Omental fat pad (tissue), 3 donors: ENCODE measurements at regions not wholly inside any gene's neighbourhood (a gene's known extent, or its start where the extent isn't known, plus 50 kb on each side); places are given as distances from the start of the nearest gene placed in this dataset.

Experiments used
- ATAC-seq: fragments of 150-250 bp; one replicate; pipeline ENCODE4 v1.9.1; 2016; ENCODE audit warnings: mild to moderate bottlenecking, moderate library complexity; ENCODE audit not compliant: low FRiP score
- DNase-seq: peaks from one replicate; pipeline ENCODE4 v3.0.0-alpha.2; 2019; ENCODE audit warnings: low spot score
- TF ChIP-seq, protein P1 (sequence below), 3 donors: fragments of 450-650 bp; IDR thresholded peaks; one replicate each; pipeline ENCODE4 v1.5.1; 2016 to 2017; ENCODE audit warnings: antibody characterized with exemption in 3 of 3, mild to moderate bottlenecking in 3 of 3, moderate library complexity in 2 of 3

DNA sequence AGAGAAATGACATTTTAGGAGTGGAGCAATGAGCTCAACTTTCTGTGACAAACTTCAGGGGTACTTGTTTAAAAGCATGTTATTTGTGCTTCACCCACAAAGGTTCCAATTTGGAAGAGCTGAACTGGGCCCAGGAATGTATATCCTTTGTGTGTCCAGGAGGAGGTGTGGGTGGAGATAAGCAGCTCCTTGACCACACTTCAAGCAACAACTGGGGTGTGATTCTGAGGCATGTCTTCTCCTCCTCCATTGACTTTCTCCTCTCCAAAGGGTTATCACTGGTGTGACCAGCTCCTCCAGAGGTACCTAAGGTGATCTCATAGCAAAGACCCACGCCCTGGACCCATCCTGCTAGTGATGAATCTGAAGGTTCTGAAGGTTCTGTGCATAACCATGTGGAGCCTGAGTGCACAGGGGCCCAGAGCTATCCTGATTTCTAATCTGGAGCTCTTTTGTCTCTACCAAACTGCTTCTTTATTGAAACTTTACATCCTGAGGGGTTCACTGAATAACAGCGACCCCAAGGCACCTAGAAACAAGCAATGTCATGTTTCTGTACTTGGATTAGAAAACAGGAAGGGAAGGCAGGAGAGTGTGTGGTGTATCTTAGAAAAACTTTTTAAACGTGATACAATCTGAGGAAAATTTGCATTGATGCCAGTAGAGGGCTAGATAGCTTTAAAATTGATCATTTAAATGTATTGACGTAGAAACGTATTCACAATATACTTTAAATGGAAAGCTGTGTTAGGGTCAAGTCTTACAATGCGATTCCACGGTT, 60.9 kb upstream of the CD93 start:
- ATAC-seq (no peak), DNase-seq (no peak)
- TF ChIP-seq, protein P1, sequence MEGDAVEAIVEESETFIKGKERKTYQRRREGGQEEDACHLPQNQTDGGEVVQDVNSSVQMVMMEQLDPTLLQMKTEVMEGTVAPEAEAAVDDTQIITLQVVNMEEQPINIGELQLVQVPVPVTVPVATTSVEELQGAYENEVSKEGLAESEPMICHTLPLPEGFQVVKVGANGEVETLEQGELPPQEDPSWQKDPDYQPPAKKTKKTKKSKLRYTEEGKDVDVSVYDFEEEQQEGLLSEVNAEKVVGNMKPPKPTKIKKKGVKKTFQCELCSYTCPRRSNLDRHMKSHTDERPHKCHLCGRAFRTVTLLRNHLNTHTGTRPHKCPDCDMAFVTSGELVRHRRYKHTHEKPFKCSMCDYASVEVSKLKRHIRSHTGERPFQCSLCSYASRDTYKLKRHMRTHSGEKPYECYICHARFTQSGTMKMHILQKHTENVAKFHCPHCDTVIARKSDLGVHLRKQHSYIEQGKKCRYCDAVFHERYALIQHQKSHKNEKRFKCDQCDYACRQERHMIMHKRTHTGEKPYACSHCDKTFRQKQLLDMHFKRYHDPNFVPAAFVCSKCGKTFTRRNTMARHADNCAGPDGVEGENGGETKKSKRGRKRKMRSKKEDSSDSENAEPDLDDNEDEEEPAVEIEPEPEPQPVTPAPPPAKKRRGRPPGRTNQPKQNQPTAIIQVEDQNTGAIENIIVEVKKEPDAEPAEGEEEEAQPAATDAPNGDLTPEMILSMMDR (IDR thresholded peaks at IDR 0.05): no peak

DNA sequence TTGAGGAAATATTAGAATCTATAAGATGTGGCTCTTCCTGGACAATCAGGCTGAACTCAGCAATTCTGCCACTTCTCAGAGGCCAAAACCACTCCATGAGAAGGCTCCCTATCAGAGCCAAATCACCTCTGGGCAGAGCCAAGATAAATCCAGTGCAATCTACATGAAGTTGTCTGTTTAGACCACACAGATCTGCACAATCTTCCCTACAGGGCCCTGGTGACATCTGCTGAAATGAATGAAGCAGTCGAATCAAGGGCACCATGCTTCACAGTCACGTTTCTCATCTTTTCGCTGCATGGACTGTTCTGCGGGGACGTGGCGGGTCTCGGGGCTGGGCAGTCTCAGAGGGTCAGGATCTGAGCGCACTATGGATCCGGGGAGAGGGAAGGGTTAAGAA, 60.1 kb upstream of the CD93 start:
- DNase-seq (no peak), ATAC-seq (no peak)
- TF ChIP-seq, protein P1 (IDR thresholded peaks at IDR 0.05): no peak

DNA sequence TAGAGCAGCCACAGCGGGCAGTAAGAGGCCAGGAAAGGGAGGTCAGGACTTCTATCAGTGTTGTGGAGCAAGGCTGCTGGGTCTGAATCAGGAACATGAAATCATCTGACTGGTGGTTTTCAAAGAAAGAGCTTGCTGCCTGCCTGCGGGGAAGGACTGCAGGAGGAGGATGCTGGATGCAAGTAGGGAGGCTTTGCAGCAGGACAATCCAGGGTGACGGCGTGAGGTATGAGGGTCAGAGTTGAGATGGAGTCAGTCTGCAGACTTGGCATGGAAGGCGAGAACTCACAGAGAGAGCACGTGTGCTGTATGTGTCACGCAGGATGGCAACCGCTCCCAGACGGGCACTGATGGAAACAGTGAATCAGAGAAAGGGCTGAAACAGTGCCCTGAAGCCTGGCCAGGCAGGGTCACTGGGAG, 59.2 kb upstream of the CD93 start:
- TF ChIP-seq, protein P1 (IDR thresholded peaks at IDR 0.05): no peak
- DNase-seq: no peak
- ATAC-seq: peak; percentile 39

DNA sequence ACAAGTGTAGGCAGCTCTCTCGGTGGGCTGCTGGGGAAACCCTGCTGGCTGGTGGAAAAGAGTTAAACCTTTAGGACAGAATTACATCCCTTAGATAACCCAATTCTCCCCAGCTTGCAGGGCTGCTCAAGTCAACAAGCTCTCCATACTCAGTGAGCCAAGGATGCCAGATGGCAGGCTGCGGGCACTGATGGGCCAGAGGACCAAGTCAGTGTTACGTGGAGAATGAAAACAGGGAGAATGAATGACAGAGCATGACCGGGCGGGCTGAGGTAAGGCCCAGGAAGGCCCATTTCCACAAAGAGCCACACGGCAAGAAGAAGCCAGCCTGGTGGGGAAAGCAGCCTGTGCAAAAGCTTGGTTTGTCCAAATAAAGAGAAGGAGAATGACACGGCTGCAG, 58.7 kb upstream of the CD93 start:
- ATAC-seq: no peak
- TF ChIP-seq, protein P1 (IDR thresholded peaks at IDR 0.05): no peak
- no peak for DNase-seq

DNA sequence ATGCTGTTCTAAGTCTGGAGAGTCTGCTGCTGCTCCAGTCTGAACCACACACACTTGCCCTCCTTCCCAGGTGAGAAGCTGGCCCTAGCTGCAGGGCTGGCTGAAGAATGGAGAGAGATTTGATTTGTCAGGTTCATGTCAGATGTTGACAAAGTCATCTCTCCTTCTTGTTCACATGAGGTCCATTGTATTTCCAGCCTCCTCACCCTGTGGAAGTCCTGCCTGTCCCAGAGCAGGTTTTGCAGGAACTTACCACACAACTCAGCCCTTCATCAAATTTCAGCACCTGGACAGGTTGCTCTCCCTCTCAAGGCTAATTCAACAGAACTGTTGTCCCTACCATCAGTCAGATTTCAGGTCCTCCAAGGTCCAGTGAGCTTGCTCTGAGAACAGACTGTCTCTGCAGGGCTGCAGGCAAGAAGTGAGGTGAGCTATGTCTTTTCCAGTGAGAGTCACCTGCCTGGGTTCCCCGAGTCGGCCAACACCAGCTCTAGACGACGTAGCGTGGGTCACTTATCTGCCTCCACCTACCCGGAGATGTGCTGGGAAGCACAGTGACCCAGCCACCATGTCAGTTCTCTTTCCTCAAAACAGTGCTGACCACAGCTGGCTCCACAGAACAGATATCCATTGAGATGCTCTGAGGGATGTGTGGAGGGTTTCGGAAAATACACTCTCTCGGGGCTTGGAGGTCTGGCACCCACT, 58.0 kb upstream of the CD93 start:
- TF ChIP-seq, protein P1 (IDR thresholded peaks at IDR 0.05): no peak
- ATAC-seq: no peak
- DNase-seq: peak; percentile 14

DNA sequence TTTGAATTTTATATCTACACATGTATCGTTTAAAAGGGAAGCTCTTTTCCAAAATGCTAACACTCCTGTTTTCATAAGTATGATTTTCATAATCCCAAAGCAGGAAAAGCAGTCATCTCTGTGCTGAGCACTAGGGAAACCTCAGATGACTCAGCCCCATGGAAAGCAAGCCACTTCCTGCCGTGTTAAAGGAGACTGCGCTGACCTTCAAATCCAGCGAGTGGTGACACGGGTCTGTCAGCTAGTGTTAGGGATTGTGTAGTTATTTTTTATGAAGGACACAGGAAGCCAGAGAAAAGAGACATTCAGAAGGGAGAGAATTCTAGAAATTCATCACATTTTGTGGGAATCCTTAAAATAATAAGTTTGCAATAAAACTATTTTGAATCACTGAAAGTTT, 57.0 kb upstream of the CD93 start:
- peak; percentile 25 for DNase-seq

More for the DNA sequence above, 57.0 kb upstream of the CD93 start:
- peak; percentile 21 for ATAC-seq
- TF ChIP-seq, protein P1 (IDR thresholded peaks at IDR 0.05): no peak
